ENCODE measurements at regions not wholly inside any gene's neighbourhood (a gene's known extent, or its start where the extent isn't known, plus 50 kb on each side); places are given as distances from the start of the nearest gene placed in this dataset.

GRCh38 chr1:157460381-157460780, 91.9 kb downstream of the FCRL5 start:
- no peak overlapping the region for H4K8ac ChIP-seq (ENCODE audit: low read depth in 2 of 2, low read length in 2 of 2)
- H4K5ac ChIP-seq (ENCODE audit: low read depth, low read length), result no peak overlapping the region
- CTCF ChIA-PET, result no interaction called here
- in situ Hi-C loops (cut with MboI; ENCODE audit: low sequenced_read_pairs), result no loop called here
- POLR2A ChIA-PET (ENCODE audit: unreplicated experiment), result no interaction called here
- no peaks in the 10 kb centered on the region for H4K20me1 ChIP-seq (ENCODE audit: insufficient read depth, low read length)
- dilution Hi-C loops (cut with HindIII; ENCODE audit: low sequenced_read_pairs, unreplicated experiment), result no loop called here
- no peak overlapping the region for H3K4ac ChIP-seq (ENCODE audit: low read depth, low read length)
- no peak overlapping the region for H3K56ac ChIP-seq (ENCODE audit: extremely low read depth, insufficient read depth, low read length)
- no peak overlapping the region for H3K9ac ChIP-seq (ENCODE audit: low read depth, low read length)
- no peaks in the 10 kb centered on the region for H3K27me3 ChIP-seq (ENCODE audit: control insufficient read depth, insufficient read depth, low read length)
- no peak overlapping the region for H2AK9ac ChIP-seq (replicated peaks; ENCODE audit: low read depth, low read length, poor library complexity)
- no peak overlapping the region for H3K18ac ChIP-seq (ENCODE audit: low read depth, low read length)
- no peaks in the 10 kb centered on the region for H3K36me3 ChIP-seq (ENCODE audit: control insufficient read depth, insufficient read depth, low read length)
- H3K79me1 ChIP-seq (ENCODE audit: low read depth in 1 of 2, low read length in 2 of 2), result no peaks in the 10 kb centered on the region
- DNase-seq (no peak), ATAC-seq (ENCODE audit: low read depth) (no peak)
- H3K9me3 ChIP-seq (ENCODE audit: control insufficient read depth, insufficient read depth, low read length), result no peaks in the 10 kb centered on the region
- no peak overlapping the region for H3K14ac ChIP-seq (replicated peaks; ENCODE audit: low read depth, low read length)
- H3K27ac ChIP-seq (ENCODE audit: insufficient read depth, low read length), result no peak overlapping the region
- H3K4me3 ChIP-seq (ENCODE audit: insufficient read depth, low read depth, low read length), result no peak overlapping the region
- no peak overlapping the region for H2AFZ ChIP-seq (replicated peaks; ENCODE audit: low read length, poor library complexity)
- no peak overlapping the region for H2BK5ac ChIP-seq (ENCODE audit: low read depth, low read length, poor library complexity, severe bottlenecking)
- no peak overlapping the region for H2AK5ac ChIP-seq (ENCODE audit: low read depth, low read length)
- no peak overlapping the region for H2BK20ac ChIP-seq (ENCODE audit: low read depth, low read length)
- no peak overlapping the region for H3K4me2 ChIP-seq (ENCODE audit: low read depth, low read length)
- TF ChIP-seq, protein P1, sequence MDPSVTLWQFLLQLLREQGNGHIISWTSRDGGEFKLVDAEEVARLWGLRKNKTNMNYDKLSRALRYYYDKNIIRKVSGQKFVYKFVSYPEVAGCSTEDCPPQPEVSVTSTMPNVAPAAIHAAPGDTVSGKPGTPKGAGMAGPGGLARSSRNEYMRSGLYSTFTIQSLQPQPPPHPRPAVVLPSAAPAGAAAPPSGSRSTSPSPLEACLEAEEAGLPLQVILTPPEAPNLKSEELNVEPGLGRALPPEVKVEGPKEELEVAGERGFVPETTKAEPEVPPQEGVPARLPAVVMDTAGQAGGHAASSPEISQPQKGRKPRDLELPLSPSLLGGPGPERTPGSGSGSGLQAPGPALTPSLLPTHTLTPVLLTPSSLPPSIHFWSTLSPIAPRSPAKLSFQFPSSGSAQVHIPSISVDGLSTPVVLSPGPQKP (IDR thresholded peaks at IDR 0.05; ENCODE audit: borderline replicate concordance, low read depth, low read length), result no peak
- TF ChIP-seq CTCF (conservative IDR thresholded peaks at IDR 0.05; ENCODE audit: low read depth, low read length) (no peak), MAFK (IDR thresholded peaks at IDR 0.05; ENCODE audit: low read depth, low read length) (no peak), RFX5 (IDR thresholded peaks at IDR 0.05; ENCODE audit: low read depth, low read length) (no peak), POLR2A (IDR thresholded peaks at IDR 0.05; ENCODE audit: low read depth, low read length) (no peak), RAD21 (IDR thresholded peaks at IDR 0.05; ENCODE audit: low read length) (no peak), CHD1 (IDR thresholded peaks at IDR 0.05; ENCODE audit: low read depth, low read length) (no peak), BHLHE40 (IDR thresholded peaks at IDR 0.05; ENCODE audit: low read depth, low read length) (no peak), SMC3 (IDR thresholded peaks at IDR 0.05; ENCODE audit: low read depth, low read length) (no peak), MXI1 (IDR thresholded peaks at IDR 0.05; ENCODE audit: borderline replicate concordance, low read depth, low read length) (no peak), RCOR1 (IDR thresholded peaks at IDR 0.05; ENCODE audit: insufficient replicate concordance, low read length) (no peak), FOS (IDR thresholded peaks at IDR 0.05; ENCODE audit: low read depth, low read length) (no peak), NFE2L2 (IDR thresholded peaks at IDR 0.05; ENCODE audit: low read depth, low read length) (no peak), MAZ (IDR thresholded peaks at IDR 0.05; ENCODE audit: borderline replicate concordance, low read depth, low read length) (no peak), CEBPB (IDR thresholded peaks at IDR 0.05; ENCODE audit: low read depth, low read length) (no peak)
- TF ChIP-seq, protein P2, sequence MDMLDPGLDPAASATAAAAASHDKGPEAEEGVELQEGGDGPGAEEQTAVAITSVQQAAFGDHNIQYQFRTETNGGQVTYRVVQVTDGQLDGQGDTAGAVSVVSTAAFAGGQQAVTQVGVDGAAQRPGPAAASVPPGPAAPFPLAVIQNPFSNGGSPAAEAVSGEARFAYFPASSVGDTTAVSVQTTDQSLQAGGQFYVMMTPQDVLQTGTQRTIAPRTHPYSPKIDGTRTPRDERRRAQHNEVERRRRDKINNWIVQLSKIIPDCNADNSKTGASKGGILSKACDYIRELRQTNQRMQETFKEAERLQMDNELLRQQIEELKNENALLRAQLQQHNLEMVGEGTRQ (IDR thresholded peaks at IDR 0.05; ENCODE audit: low read depth, low read length), result no peak
- H3K23ac ChIP-seq (ENCODE audit: low read depth, low read length), result no peak overlapping the region
- no peak overlapping the region for H4K91ac ChIP-seq (ENCODE audit: insufficient read depth, low read depth, low read length)
- no peaks in the 10 kb centered on the region for H3K9me1 ChIP-seq (ENCODE audit: insufficient read depth, low read length)
- H3K4me1 ChIP-seq (ENCODE audit: control insufficient read depth, insufficient read depth, low read length), result no peaks in the 10 kb centered on the region
- no peak overlapping the region for H2BK120ac ChIP-seq (ENCODE audit: low read depth, low read length)
- no TSS peak for BruUV-seq (replicated peaks)
- no peak overlapping the region for H2BK15ac ChIP-seq (ENCODE audit: low read depth, low read length)
- intact Hi-C loops (cut with micrococcal nuclease), result no loop called here
- WGBS, 2 experiments (ENCODE audit: extremely low coverage in 2 of 2, insufficient read length in 1 of 2), result no CpG with 5 or more reads among the region's 1 CpG
